ENCODE measurements at regions not wholly inside any gene's neighbourhood (a gene's known extent, or its start where the extent isn't known, plus 50 kb on each side); places are given as distances from the start of the nearest gene placed in this dataset.

DNA sequence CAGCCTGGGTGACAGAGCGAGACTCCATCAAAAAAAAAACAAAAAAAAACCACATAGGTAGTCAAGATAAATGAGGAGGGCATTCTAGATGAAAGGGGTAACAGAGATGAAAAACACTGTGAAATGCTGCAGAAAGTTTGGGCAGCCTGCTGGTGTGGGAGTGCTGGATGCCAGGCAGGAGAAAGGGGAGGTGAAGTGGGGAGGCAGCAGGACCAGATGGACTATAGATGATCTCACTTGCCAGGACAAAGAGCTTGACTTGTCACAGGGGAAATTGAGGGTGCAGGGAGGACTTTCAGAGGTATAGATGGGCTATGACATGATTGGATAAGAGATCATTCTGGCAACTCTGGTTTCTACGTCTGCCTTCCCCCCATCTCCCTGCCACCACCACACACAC is 519.7 kb upstream of the ZFP42 start:
- Histone ChIP-seq H3K4me2 (ENCODE audit: low read depth, low read length) (no peak overlapping the region), H3K9me3 (ENCODE audit: low read length) (no peaks in the 10 kb centered on the region), H3K4me1 (ENCODE audit: insufficient read depth, low read length) (peaks cover 8% of the 10 kb centered on the region), H3K36me3 (replicated peaks in 1 of 2; ENCODE audit: control insufficient read depth in 1 of 2, insufficient read depth in 2 of 2, low read length in 2 of 2) (no peaks in the 10 kb centered on the region), H3K79me2 (ENCODE audit: insufficient read depth, low read length) (no peaks in the 10 kb centered on the region), H4K20me1 (ENCODE audit: insufficient read depth, low read length) (no peaks in the 10 kb centered on the region), H3K27me3 (ENCODE audit: control insufficient read depth in 1 of 2, insufficient read depth in 2 of 2, low read length in 2 of 2) (peaks cover 0 to 2% of the 10 kb centered on the region in 2 experiments; a peak in 2 of 5 replicates), H2AFZ (ENCODE audit: low read length) (no peak overlapping the region), H3K9ac (ENCODE audit: insufficient read depth, low read depth, low read length) (no peak overlapping the region), H3K4me3 (replicated peaks in 1 of 3; ENCODE audit: insufficient read depth in 1 of 3, low read depth in 2 of 3, low read length in 3 of 3) (no peak overlapping the region), H3K27ac (ENCODE audit: extremely low read length, insufficient read depth, low read length) (no peak overlapping the region)
- in situ Hi-C loops (cut with HindIII; ENCODE audit: extremely low pct_ligation_motif_present, low pct_unique_long_range_greater_than_20kb): no loop called here
- DNase-seq (ENCODE audit: low spot score): no peak
- ChIA-PET POLR2A (no interaction called here), CTCF (ENCODE audit: low intra/inter-chr PET ratio, low total read pairs) (no interaction called here)
- FAIRE-seq: no peak
- intact Hi-C loops (cut with micrococcal nuclease; ENCODE audit: unreplicated experiment): no loop called here
- WGBS (ENCODE audit: low lambda C conversion rate): 31% methylated on average over 2 of the region's 2 CpGs
- TF ChIP-seq MEF2D (CRISPR knock-in tag; IDR thresholded peaks at IDR 0.05) (no peak), ZNF354B (CRISPR knock-in tag; IDR thresholded peaks at IDR 0.05) (no peak), TBX3 (IDR thresholded peaks at IDR 0.05; ENCODE audit: borderline replicate concordance) (no peak), MYC (CRISPR knock-in tag; IDR thresholded peaks at IDR 0.05; ENCODE audit: borderline replicate concordance) (no peak), ZEB1 (IDR thresholded peaks at IDR 0.05; ENCODE audit: insufficient replicate concordance, low read depth) (no peak), SIN3A (IDR thresholded peaks at IDR 0.05; ENCODE audit: borderline replicate concordance, low read depth, low read length) (no peak), ZSCAN21 (CRISPR knock-in tag; IDR thresholded peaks at IDR 0.05; ENCODE audit: borderline replicate concordance) (no peak), ZNF138 (CRISPR knock-in tag; IDR thresholded peaks at IDR 0.05; ENCODE audit: low read depth) (no peak), ZZZ3 (CRISPR knock-in tag; IDR thresholded peaks at IDR 0.05; ENCODE audit: borderline replicate concordance) (no peak), JUN (CRISPR knock-in tag; IDR thresholded peaks at IDR 0.05) (no peak), NR2C2 (CRISPR knock-in tag; IDR thresholded peaks at IDR 0.05; ENCODE audit: borderline replicate concordance) (no peak), ZNF207 (IDR thresholded peaks at IDR 0.05; ENCODE audit: borderline replicate concordance) (no peak)
- TF ChIP-seq, protein P1, sequence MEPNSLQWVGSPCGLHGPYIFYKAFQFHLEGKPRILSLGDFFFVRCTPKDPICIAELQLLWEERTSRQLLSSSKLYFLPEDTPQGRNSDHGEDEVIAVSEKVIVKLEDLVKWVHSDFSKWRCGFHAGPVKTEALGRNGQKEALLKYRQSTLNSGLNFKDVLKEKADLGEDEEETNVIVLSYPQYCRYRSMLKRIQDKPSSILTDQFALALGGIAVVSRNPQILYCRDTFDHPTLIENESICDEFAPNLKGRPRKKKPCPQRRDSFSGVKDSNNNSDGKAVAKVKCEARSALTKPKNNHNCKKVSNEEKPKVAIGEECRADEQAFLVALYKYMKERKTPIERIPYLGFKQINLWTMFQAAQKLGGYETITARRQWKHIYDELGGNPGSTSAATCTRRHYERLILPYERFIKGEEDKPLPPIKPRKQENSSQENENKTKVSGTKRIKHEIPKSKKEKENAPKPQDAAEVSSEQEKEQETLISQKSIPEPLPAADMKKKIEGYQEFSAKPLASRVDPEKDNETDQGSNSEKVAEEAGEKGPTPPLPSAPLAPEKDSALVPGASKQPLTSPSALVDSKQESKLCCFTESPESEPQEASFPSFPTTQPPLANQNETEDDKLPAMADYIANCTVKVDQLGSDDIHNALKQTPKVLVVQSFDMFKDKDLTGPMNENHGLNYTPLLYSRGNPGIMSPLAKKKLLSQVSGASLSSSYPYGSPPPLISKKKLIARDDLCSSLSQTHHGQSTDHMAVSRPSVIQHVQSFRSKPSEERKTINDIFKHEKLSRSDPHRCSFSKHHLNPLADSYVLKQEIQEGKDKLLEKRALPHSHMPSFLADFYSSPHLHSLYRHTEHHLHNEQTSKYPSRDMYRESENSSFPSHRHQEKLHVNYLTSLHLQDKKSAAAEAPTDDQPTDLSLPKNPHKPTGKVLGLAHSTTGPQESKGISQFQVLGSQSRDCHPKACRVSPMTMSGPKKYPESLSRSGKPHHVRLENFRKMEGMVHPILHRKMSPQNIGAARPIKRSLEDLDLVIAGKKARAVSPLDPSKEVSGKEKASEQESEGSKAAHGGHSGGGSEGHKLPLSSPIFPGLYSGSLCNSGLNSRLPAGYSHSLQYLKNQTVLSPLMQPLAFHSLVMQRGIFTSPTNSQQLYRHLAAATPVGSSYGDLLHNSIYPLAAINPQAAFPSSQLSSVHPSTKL (CRISPR knock-in tag; IDR thresholded peaks at IDR 0.05): no peak
- TF ChIP-seq, protein P2, sequence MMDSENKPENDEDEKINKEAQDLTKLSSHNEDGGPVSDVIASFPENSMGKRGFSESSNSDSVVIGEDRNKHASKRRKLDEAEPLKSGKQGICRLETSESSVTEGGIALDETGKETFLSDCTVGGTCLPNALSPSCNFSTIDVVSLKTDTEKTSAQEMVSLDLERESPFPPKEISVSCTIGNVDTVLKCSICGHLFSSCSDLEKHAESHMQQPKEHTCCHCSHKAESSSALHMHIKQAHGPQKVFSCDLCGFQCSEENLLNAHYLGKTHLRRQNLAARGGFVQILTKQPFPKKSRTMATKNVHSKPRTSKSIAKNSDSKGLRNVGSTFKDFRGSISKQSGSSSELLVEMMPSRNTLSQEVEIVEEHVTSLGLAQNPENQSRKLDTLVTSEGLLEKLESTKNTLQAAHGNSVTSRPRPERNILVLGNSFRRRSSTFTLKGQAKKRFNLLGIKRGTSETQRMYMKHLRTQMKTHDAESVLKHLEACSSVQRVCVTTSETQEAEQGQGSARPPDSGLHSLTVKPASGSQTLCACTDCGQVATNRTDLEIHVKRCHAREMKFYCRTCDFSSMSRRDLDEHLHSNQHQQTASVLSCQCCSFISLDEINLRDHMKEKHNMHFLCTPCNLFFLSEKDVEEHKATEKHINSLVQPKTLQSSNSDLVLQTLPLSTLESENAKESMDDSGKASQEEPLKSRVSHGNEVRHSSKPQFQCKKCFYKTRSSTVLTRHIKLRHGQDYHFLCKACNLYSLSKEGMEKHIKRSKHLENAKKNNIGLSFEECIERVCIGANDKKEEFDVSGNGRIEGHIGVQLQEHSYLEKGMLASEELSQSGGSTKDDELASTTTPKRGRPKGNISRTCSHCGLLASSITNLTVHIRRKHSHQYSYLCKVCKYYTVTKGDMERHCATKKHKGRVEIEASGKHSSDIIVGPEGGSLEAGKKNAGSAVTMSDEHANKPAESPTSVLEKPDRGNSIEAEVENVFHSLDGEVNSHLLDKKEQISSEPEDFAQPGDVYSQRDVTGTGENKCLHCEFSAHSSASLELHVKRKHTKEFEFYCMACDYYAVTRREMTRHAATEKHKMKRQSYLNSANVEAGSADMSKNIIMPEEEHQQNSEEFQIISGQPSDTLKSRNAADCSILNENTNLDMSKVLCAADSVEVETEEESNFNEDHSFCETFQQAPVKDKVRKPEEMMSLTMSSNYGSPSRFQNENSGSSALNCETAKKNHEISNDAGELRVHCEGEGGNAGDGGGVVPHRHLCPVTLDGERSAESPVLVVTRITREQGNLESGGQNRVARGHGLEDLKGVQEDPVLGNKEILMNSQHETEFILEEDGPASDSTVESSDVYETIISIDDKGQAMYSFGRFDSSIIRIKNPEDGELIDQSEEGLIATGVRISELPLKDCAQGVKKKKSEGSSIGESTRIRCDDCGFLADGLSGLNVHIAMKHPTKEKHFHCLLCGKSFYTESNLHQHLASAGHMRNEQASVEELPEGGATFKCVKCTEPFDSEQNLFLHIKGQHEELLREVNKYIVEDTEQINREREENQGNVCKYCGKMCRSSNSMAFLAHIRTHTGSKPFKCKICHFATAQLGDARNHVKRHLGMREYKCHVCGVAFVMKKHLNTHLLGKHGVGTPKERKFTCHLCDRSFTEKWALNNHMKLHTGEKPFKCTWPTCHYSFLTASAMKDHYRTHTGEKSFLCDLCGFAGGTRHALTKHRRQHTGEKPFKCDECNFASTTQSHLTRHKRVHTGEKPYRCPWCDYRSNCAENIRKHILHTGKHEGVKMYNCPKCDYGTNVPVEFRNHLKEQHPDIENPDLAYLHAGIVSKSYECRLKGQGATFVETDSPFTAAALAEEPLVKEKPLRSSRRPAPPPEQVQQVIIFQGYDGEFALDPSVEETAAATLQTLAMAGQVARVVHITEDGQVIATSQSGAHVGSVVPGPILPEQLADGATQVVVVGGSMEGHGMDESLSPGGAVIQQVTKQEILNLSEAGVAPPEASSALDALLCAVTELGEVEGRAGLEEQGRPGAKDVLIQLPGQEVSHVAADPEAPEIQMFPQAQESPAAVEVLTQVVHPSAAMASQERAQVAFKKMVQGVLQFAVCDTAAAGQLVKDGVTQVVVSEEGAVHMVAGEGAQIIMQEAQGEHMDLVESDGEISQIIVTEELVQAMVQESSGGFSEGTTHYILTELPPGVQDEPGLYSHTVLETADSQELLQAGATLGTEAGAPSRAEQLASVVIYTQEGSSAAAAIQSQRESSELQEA (CRISPR knock-in tag; IDR thresholded peaks at IDR 0.05; ENCODE audit: not compliant biosample characterization): no peak
- ATAC-seq: no peak
- BruUV-seq (replicated peaks): no TSS peak
